Inflammatory macrophage treated with lipopolysaccharide for 4 hours (primary cell): ENCODE measurements at regions not wholly inside any gene's neighbourhood (a gene's known extent, or its start where the extent isn't known, plus 50 kb on each side); places are given as distances from the start of the nearest gene placed in this dataset.

ENCODE experiments used
- DNase-seq: peaks from one replicate; pipeline ENCODE4 v3.0.0-alpha.2; 2020

GRCh38 chr7:17485904-17486303 lies 187.5 kb downstream of the AHR start:
- no peak for DNase-seq

DNA sequence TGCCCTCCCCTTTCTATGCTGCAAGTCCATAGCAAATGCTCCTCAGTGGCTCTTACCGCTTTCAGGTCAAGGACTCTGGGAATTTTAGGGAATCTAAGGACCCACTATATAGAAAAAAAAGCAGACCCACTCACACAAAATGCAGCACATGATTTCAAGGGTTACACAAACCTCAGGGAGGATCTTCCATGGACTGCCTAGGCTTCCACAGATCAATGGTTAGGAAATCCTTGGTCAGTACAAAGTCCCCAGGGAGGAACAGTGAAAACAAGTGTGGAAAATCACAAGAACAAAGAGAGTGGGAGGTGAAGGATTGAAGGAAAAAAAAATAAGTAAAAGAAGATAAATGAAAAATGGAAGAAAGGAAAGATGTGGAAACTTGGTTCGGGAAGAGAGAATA lies 188.4 kb downstream of the AHR start:
- no peak for DNase-seq

- no peak for DNase-seq
Measured at GRCh38 chr7:17487343-17487742, 188.9 kb downstream of the AHR start.

- no peak for DNase-seq
Measured at GRCh38 chr7:17488829-17489228, 190.4 kb downstream of the AHR start.

DNA sequence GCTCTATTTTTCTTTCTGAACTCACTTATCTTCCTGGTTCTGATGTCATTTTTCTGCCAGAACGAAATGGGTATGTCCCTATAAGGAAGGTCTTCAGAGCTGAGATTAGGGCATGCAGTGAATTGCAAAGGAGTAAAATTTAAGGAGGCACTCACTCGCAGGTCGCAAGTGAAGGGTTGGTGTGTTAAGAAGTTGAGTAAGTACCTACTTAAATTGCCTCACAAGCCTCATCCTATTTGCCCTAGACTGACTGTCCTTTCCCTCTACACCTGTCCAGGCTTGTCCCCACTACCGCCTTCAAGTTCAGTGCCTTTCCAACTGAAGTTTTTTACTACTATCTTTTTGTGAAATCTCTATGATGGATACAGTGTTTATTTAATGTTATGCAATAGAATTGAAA lies 191.5 kb downstream of the AHR start:
- DNase-seq, result no peak

- no peak for DNase-seq
Measured at GRCh38 chr7:17490825-17491224, 192.4 kb downstream of the AHR start.

GRCh38 chr7:17492437-17492836 lies 194.0 kb downstream of the AHR start:
- DNase-seq, result no peak

DNA sequence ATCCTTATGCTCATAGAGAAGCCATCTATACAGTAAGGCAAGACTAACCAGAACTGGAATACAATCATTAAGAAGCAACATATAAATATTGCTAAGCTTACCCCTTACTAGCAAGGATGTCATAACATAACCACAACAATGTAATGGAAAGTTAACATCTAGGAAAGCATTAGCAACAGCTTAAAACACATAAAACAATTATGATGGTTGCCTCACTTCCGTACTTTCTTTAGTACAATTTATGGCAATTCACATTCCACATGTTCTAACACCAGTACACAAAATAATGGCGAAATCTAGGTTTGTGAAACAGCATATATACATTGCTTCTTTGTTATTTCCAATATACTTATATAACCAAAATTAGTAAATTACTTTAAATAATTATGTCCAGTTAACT lies 195.0 kb downstream of the AHR start:
- no peak for DNase-seq

DNA sequence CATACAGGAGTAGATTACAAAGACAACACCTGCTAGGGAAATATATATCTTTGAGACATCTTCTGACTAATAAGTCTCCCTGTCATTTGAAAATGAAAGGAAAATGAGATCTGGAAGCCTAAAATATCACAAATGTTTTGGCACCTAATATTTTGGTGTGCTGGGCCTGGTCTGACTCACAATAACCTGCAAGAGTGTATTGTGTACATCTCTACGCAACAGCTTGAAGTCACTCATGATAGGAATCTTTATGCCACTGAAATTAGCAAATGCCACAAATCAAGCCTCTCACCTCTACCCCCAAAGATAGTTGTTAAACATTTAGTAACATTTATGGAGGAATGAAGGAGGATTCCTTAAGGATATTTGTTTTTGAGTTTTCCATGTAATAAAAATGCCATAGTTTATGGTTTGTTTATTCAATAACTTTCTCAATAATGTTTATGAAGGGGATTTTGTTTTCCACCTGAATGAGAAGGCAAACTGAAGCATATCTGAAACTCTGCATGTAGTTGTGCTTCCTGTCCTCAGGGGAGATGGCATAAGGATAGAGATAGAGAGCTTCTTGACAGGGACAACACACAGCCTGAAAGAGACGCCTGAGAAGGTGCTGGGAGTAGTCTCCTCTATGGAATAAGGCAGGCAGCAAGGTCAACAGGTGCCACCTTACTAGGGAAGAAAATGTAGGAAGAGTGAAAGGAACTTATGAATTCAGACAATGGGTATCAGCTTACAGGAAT lies 197.4 kb downstream of the AHR start:
- no peak for DNase-seq

GRCh38 chr7:17497136-17497535 lies 198.7 kb downstream of the AHR start:
- no peak for DNase-seq

- no peak for DNase-seq
Measured at GRCh38 chr7:17497549-17498167, 199.2 kb downstream of the AHR start.

GRCh38 chr7:17498230-17498629 lies 199.8 kb downstream of the AHR start:
- DNase-seq, result no peak

DNA sequence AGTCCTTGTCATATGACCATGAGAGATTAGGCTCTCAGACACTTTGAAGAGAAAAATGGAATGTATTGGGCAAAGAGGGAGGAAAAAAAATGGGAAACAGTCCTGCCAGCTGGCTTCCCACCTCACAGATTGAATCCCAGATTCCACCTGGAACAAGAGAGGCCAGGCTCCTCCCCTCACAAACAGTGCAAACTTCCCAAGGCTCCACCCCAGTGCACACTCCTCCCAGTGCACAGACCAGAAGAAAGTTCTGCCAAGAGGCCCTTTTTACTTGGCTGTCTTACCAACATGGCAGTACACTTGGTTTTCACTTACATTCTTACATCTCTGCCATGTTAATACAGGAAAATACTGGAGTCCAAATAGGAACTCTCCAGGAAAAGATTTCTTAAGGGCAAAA lies 202.3 kb downstream of the AHR start:
- DNase-seq, result no peak

- no peak for DNase-seq
Measured at GRCh38 chr7:17501441-17502212, 203.2 kb downstream of the AHR start.

DNA sequence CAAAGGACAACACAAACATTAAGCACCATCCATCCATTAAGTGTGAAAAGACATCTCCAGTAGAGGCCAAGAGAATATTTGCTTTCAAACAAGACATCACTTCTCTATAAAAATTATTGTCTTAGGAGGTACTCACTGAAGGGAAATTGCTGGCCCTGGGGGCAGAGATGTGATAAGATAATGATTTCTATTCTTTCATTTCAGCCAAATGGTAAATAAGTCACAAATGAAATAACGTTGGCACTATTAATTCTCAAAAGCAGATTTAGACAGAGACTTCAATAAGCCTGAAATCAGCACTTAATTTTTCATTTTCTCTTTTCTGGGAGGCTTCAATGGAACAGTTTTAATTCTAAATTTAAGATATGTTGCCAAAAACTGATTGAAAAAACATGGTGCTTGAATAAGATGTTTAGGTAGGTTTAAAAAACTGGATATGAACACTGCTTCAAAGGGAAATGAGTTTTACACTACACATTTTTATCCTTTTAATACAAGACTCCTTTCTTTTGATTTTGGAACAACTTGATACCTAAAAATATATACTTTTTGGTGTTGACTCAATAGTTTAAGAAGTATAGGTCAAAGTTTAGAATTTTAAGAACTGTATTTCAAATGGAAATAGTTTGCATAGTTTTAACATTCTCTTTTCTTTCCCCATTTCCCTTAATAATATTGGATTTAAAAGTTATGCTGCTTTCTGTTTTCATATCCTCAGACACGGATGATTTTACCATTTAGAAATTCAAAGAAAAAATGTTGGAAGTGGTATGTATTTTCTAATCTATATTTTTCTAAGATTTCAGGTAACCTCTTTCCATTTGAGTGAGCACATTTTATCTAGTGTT lies 204.0 kb downstream of the AHR start:
- DNase-seq, result no peak

DNA sequence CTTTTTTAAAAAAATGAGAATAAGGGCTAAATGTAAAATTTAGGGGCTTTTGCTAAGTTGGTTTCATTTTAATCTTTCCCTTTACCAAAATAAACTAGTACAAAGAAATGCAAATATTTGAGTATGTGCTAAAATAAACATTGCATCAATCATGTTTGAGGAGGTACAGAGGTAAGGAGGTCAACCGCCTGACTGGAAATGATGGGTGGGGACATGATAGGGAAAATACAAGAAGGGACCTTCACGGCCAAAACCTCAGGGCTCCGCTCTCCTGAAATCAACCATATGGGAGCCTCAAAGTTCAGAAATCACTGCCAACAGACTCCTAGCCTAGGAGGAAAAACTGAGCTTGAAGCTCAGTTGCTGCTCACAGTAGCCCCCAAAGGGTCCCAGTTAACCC lies 207.6 kb downstream of the AHR start:
- no peak for DNase-seq

- DNase-seq, result no peak
Measured at GRCh38 chr7:17506596-17506995, 208.1 kb downstream of the AHR start.

GRCh38 chr7:17507717-17508116 lies 209.3 kb downstream of the AHR start:
- no peak for DNase-seq

GRCh38 chr7:17512181-17512675 lies 213.8 kb downstream of the AHR start:
- DNase-seq, result no peak

DNA sequence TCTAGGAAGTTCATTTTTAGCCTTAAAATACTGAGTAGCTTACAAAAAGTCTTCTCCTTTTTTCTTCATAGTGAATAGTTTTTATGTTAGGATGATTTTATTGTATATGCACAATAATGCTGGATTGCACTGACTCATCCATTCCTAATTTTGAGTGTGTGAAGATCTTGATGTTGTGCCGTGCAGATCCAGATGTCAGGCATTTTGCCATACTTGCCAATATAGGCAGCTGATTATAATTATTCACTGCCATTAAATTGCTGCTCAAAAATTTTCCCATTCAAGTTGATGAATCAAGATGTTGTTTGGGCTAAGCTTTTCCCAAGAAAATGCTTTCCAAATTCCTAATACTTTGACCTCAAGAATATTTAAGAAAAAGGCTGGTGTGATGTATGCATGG lies 218.3 kb downstream of the AHR start:
- DNase-seq, result no peak

- DNase-seq, result no peak
Measured at GRCh38 chr7:17520941-17521340, 222.5 kb downstream of the AHR start.

DNA sequence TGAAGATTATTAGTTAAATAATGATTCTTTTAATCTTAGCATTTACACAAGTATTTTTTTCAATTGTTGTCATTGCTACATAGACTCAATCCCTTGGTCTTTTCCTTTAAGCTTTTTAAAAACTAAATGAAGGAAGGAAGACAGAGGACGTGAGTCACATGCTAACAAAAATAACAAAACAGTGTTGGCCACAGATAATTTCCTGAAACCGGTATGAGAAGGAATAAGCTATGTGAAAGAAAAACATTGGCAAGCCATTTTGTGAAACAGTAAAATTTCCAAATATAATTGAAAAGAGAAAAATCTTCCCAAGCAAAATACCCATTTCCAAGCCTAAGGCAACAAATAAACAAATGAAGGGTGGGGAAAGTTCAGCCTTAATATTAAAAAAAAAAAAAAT lies 223.0 kb downstream of the AHR start:
- DNase-seq, result peak; percentile 35
